ENCODE measurements at regions not wholly inside any gene's neighbourhood (a gene's known extent, or its start where the extent isn't known, plus 50 kb on each side); places are given as distances from the start of the nearest gene placed in this dataset.

DNA sequence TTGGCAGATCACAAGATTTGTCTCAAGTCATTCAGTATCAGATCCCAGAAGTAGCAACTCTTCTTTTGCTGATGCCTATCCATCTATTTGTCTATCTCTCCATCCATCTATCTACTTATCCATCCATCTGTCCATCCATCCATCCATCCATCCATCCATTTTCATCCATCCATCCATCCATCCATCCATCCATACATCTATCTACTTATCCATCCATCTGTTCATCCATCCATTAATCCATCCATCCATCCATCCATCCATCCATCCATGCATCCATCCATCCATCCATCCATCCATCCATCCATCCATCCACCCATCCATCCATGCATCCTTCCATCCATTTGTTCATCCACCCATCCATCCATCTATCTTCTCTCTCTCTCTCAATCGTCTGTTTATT lies 142.7 kb downstream of the PFKFB3 start (continued):
- no peak for TF ChIP-seq RORB (CRISPR knock-in tag; IDR thresholded peaks at IDR 0.05)
- TF ChIP-seq ZNF396 (CRISPR knock-in tag; IDR thresholded peaks at IDR 0.05; ENCODE audit: borderline replicate concordance) = no peak
- no peak for TF ChIP-seq ZNF121 (CRISPR knock-in tag; IDR thresholded peaks at IDR 0.05)
- no peak for TF ChIP-seq FOXJ3 (CRISPR knock-in tag; IDR thresholded peaks at IDR 0.05; ENCODE audit: borderline replicate concordance)
- no peak for TF ChIP-seq NFATC4 (CRISPR knock-in tag; IDR thresholded peaks at IDR 0.05)

- ATAC-seq (no peak), DNase-seq (ENCODE audit: low spot score) (no peak)
- ChIA-PET POLR2A (no interaction called here), CTCF (no interaction called here)
- peaks cover 15% of the 10 kb centered on the region for H3K9me3 Mint-ChIP-seq
- no peaks in the 10 kb centered on the region for H3K27me3 Mint-ChIP-seq (ENCODE audit: low read depth)
- TF ChIP-seq HMGA2 (CRISPR knock-in tag; IDR thresholded peaks at IDR 0.05) (no peak), NFYB (CRISPR knock-in tag; conservative IDR thresholded peaks at IDR 0.05; ENCODE audit: low read depth) (no peak), ZNF263 (CRISPR knock-in tag; IDR thresholded peaks at IDR 0.05; ENCODE audit: low read depth) (no peak), ZNF219 (CRISPR knock-in tag; IDR thresholded peaks at IDR 0.05; ENCODE audit: borderline replicate concordance) (no peak), FOXK1 (CRISPR knock-in tag; IDR thresholded peaks at IDR 0.05) (no peak), SMAD4 (CRISPR knock-in tag; IDR thresholded peaks at IDR 0.05) (no peak), ZBTB21 (CRISPR knock-in tag; IDR thresholded peaks at IDR 0.05; ENCODE audit: borderline replicate concordance) (no peak), CREM (CRISPR knock-in tag; IDR thresholded peaks at IDR 0.05) (no peak), CTCF (IDR thresholded peaks at IDR 0.05) (no peak), GTF2I (CRISPR knock-in tag; conservative IDR thresholded peaks at IDR 0.05) (no peak), MXD4 (CRISPR knock-in tag; IDR thresholded peaks at IDR 0.05; ENCODE audit: borderline replicate concordance) (no peak), KAT7 (CRISPR knock-in tag; IDR thresholded peaks at IDR 0.05; ENCODE audit: borderline replicate concordance) (no peak), ZNF425 (CRISPR knock-in tag; conservative IDR thresholded peaks at IDR 0.05) (no peak)
- 0 out of 2 replicates have a peak, but pooled peaks cover 3% of the 10 kb centered on the region for H3K36me3 Mint-ChIP-seq
- no peak overlapping the region for H3K4me3 Mint-ChIP-seq
- peaks cover 14% of the 10 kb centered on the region for H3K4me1 Mint-ChIP-seq
- H3K27ac Mint-ChIP-seq = no peak overlapping the region
Observed at GRCh38 chr10:6346631-6347030, 143.9 kb downstream of the PFKFB3 start.

GRCh38 chr10:6347391-6347951 lies 144.7 kb downstream of the PFKFB3 start:
- ChIA-PET CTCF (interaction anchor here (1.8 kb wide), 1 partner anchor 54 kb away, joined by 6 read pairs; no protein-coding TSS in a partner anchor), POLR2A (interaction anchor here (0.7 kb wide), 1 partner anchor 20 kb away, joined by 3 read pairs; no protein-coding TSS in a partner anchor)
- DNase-seq (ENCODE audit: low spot score) = no peak
- H3K9me3 Mint-ChIP-seq = peaks cover 15% of the 10 kb centered on the region
- H3K27ac Mint-ChIP-seq = no peak overlapping the region
- no peak for ATAC-seq
- peaks cover 14% of the 10 kb centered on the region for H3K4me1 Mint-ChIP-seq
- 0 out of 2 replicates have a peak, but pooled peaks cover 3% of the 10 kb centered on the region for H3K36me3 Mint-ChIP-seq
- no peak overlapping the region for H3K4me3 Mint-ChIP-seq
- H3K27me3 Mint-ChIP-seq (ENCODE audit: low read depth) = no peaks in the 10 kb centered on the region
- TF ChIP-seq ZSCAN18 (CRISPR knock-in tag; IDR thresholded peaks at IDR 0.05) (no peak), STAT6 (CRISPR knock-in tag; conservative IDR thresholded peaks at IDR 0.05; ENCODE audit: low read depth) (no peak), ZNF396 (CRISPR knock-in tag; IDR thresholded peaks at IDR 0.05; ENCODE audit: borderline replicate concordance) (no peak), ZNF512 (CRISPR knock-in tag; IDR thresholded peaks at IDR 0.05; ENCODE audit: borderline replicate concordance) (no peak), ZNF263 (CRISPR knock-in tag; IDR thresholded peaks at IDR 0.05; ENCODE audit: low read depth) (no peak), GTF2I (CRISPR knock-in tag; conservative IDR thresholded peaks at IDR 0.05) (no peak), IRF1 (CRISPR knock-in tag; IDR thresholded peaks at IDR 0.05) (no peak), ZNF671 (CRISPR knock-in tag; IDR thresholded peaks at IDR 0.05) (no peak)
